Lower leg skin (tissue), 3 donors: ENCODE measurements at regions not wholly inside any gene's neighbourhood (a gene's known extent, or its start where the extent isn't known, plus 50 kb on each side); places are given as distances from the start of the nearest gene placed in this dataset.

Experiments used
- POLR2A ChIP-seq, 2 donors: fragments of 450-650 bp; IDR thresholded peaks; one replicate each; pipeline ENCODE4 v1.6.1; 2016 to 2017; ENCODE audit warnings: antibody characterized with exemption in 2 of 2, mild to moderate bottlenecking in 1 of 2, moderate library complexity in 1 of 2
- TF ChIP-seq, protein P1 (sequence below), 3 donors: fragments of 450-650 bp; IDR thresholded peaks; one replicate each; pipeline ENCODE4 v1.5.1; 2016; ENCODE audit warnings: antibody characterized with exemption in 3 of 3, mild to moderate bottlenecking in 3 of 3, moderate library complexity in 2 of 3

DNA sequence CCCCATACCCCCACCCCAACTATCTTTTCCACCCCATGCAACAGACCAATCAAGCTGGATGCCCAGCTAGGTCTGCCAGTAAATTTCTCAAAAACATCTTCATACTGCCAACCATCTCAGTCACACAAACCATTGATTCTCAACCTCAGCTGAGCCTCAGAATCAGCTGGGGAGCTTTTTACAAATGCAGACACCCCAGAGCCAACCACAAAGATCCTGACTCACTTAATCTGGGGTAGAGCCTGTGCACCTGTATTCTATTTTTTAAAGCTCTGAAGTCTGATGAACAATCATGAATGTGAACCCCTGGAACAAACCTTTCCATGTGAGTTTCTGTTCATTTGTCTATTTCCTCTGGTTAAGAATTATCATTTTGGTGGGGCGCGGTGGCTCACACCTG lies 66.0 kb downstream of the ZNF281 start:
- TF ChIP-seq, protein P1, sequence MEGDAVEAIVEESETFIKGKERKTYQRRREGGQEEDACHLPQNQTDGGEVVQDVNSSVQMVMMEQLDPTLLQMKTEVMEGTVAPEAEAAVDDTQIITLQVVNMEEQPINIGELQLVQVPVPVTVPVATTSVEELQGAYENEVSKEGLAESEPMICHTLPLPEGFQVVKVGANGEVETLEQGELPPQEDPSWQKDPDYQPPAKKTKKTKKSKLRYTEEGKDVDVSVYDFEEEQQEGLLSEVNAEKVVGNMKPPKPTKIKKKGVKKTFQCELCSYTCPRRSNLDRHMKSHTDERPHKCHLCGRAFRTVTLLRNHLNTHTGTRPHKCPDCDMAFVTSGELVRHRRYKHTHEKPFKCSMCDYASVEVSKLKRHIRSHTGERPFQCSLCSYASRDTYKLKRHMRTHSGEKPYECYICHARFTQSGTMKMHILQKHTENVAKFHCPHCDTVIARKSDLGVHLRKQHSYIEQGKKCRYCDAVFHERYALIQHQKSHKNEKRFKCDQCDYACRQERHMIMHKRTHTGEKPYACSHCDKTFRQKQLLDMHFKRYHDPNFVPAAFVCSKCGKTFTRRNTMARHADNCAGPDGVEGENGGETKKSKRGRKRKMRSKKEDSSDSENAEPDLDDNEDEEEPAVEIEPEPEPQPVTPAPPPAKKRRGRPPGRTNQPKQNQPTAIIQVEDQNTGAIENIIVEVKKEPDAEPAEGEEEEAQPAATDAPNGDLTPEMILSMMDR (IDR thresholded peaks at IDR 0.05) = no peak
- TF ChIP-seq POLR2A (IDR thresholded peaks at IDR 0.05) = no peak
